ENCODE measurements at regions not wholly inside any gene's neighbourhood (a gene's known extent, or its start where the extent isn't known, plus 50 kb on each side); places are given as distances from the start of the nearest gene placed in this dataset.

GRCh38 chr2:111239107-111239506 lies 118.4 kb downstream of the BCL2L11 start:
- H3K4me3 Mint-ChIP-seq: no peak overlapping the region
- Histone ChIP-seq H3K4me1 (ENCODE audit: control insufficient read depth in 1 of 2, extremely low read depth in 1 of 2, insufficient read depth in 2 of 2, low read length in 2 of 2) (no peaks in the 10 kb centered on the region), H3K4me3 (ENCODE audit: control insufficient read depth in 1 of 2, extremely low read depth in 1 of 2, low read length in 1 of 2) (no peak overlapping the region), H3K27ac (ENCODE audit: low read length) (no peak overlapping the region), H3K36me3 (ENCODE audit: control insufficient read depth in 2 of 2, extremely low read depth in 1 of 2, insufficient read depth in 1 of 2, low read length in 1 of 2) (no peaks in the 10 kb centered on the region), H3K27me3 (replicated peaks in 1 of 2; ENCODE audit: control insufficient read depth in 2 of 2, extremely low read depth in 1 of 2, insufficient read depth in 2 of 2, low read length in 1 of 2) (peaks cover 0 to 4% of the 10 kb centered on the region in 2 experiments), H3K9me3 (no peaks in the 10 kb centered on the region)
- no peak overlapping the region for H3K27ac Mint-ChIP-seq
- WGBS (ENCODE audit: insufficient coverage): 77% methylated on average over 4 of the region's 4 CpGs
- no peaks in the 10 kb centered on the region for H3K9me3 Mint-ChIP-seq
- ATAC-seq (replicated peaks in 1 of 4) (no peak), DNase-seq (no peak)
- H3K4me1 Mint-ChIP-seq: no peaks in the 10 kb centered on the region
- POLR2A ChIA-PET: no interaction called here
- peaks cover 0 to 5% of the 10 kb centered on the region in 2 donors for H3K27me3 Mint-ChIP-seq
- CTCF ChIA-PET: no interaction called here
- H3K36me3 Mint-ChIP-seq: no peaks in the 10 kb centered on the region

DNA sequence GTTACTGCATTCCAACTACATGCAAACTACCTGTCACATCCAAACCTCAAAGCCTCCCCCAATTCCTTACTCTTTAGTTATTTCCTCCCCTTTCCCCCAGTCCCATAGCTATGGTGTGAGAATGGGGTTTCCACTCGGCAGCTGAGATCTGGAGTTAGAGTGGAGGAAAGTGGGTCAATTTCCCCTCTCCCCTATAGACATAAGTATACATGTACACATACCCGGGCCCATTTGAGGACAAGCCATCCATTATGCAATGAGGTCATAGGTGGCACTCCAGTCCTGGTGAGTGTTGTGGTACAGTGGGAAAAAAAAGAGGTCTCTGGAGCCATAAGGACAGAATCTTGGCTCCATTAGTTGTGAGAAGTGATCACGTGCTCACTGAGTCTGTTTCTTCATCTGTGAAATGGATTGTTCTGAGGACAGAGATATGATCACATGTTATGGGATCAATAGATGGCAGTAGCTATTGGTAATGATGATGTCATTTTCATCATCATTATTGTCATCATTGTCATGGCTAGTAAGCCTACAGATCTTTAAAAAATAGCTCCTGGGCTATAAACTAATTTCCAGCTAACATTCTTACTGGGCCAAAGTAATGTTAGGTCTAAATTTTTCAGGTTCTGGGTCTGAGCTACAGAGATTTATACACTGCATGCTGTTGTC lies 119.0 kb downstream of the BCL2L11 start:
- CTCF ChIA-PET: no interaction called here

DNA sequence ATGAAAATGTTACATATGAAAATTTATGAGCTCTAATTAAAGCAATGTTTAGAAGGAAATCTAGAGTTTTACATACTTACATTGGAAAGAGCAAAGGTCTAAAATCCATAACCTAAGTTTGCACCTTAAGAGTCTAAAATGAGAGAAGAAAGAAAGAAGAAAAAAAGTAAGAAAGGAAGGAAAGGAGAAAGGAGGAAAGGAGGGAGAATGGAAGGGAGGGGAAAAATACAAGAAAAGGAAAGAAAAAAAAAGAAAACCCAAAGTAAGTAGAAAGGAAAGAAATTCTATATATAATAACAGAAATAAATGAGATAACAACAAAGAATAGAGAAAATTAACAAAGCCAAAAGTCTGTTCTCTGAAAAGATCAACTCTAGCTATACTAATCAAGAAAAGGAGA lies 122.6 kb downstream of the BCL2L11 start:
- Histone ChIP-seq H3K27me3 (replicated peaks in 1 of 2; ENCODE audit: control insufficient read depth in 2 of 2, extremely low read depth in 1 of 2, insufficient read depth in 2 of 2, low read length in 1 of 2) (no peaks in the 10 kb centered on the region), H3K27ac (ENCODE audit: low read length) (no peak overlapping the region), H3K4me3 (ENCODE audit: control insufficient read depth in 1 of 2, extremely low read depth in 1 of 2, low read length in 1 of 2) (no peak overlapping the region), H3K36me3 (ENCODE audit: control insufficient read depth in 2 of 2, extremely low read depth in 1 of 2, insufficient read depth in 1 of 2, low read length in 1 of 2) (no peaks in the 10 kb centered on the region), H3K9me3 (no peaks in the 10 kb centered on the region), H3K4me1 (ENCODE audit: control insufficient read depth in 1 of 2, extremely low read depth in 1 of 2, insufficient read depth in 2 of 2, low read length in 2 of 2) (no peaks in the 10 kb centered on the region)
- no peaks in the 10 kb centered on the region for H3K9me3 Mint-ChIP-seq
- ATAC-seq (replicated peaks in 1 of 4) (no peak), DNase-seq (no peak)
- H3K27me3 Mint-ChIP-seq: no peaks in the 10 kb centered on the region
- H3K4me3 Mint-ChIP-seq: no peak overlapping the region
- H3K4me1 Mint-ChIP-seq: no peaks in the 10 kb centered on the region
- H3K27ac Mint-ChIP-seq: no peak overlapping the region
- ChIA-PET CTCF (no interaction called here), POLR2A (no interaction called here)
- H3K36me3 Mint-ChIP-seq: no peaks in the 10 kb centered on the region

More for the DNA sequence above, 119.0 kb downstream of the BCL2L11 start:
- no CpG with 5 or more reads among the region's 3 CpGs for WGBS (ENCODE audit: insufficient coverage)
- Histone ChIP-seq H3K27ac (ENCODE audit: low read length) (no peak overlapping the region), H3K4me1 (ENCODE audit: control insufficient read depth in 1 of 2, extremely low read depth in 1 of 2, insufficient read depth in 2 of 2, low read length in 2 of 2) (no peaks in the 10 kb centered on the region), H3K27me3 (replicated peaks in 1 of 2; ENCODE audit: control insufficient read depth in 2 of 2, extremely low read depth in 1 of 2, insufficient read depth in 2 of 2, low read length in 1 of 2) (peaks cover 0 to 4% of the 10 kb centered on the region in 2 experiments), H3K36me3 (ENCODE audit: control insufficient read depth in 2 of 2, extremely low read depth in 1 of 2, insufficient read depth in 1 of 2, low read length in 1 of 2) (no peaks in the 10 kb centered on the region), H3K9me3 (no peaks in the 10 kb centered on the region), H3K4me3 (ENCODE audit: control insufficient read depth in 1 of 2, extremely low read depth in 1 of 2, low read length in 1 of 2) (no peak overlapping the region)
- no peak overlapping the region for H3K4me3 Mint-ChIP-seq
- H3K27me3 Mint-ChIP-seq: peaks cover 0 to 5% of the 10 kb centered on the region in 2 donors
- H3K27ac Mint-ChIP-seq: no peak overlapping the region
- H3K36me3 Mint-ChIP-seq: no peaks in the 10 kb centered on the region
- DNase-seq (no peak), ATAC-seq (replicated peaks in 1 of 4) (no peak)
- POLR2A ChIA-PET: no interaction called here
- no peaks in the 10 kb centered on the region for H3K9me3 Mint-ChIP-seq
- no peaks in the 10 kb centered on the region for H3K4me1 Mint-ChIP-seq

DNA sequence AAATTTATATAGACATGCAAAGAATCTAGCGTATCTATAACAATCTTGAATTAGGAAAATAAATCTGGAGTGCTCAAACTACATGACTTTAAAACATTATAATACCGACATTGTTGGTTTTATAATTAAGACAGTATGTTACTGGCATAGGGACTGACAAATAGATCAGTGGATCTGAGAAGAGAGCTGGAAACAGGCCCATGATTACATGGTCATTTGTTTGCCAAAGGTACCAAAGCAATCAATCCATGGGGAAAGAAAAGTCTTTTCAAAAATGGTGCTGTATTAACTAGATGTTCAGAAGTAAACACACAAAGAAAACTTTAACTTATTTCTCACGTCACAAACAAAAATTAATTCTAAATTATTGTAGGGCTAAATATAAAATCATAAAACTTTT lies 124.2 kb downstream of the BCL2L11 start:
- Mint-ChIP-seq H3K27me3 (no peaks in the 10 kb centered on the region), H3K27ac (no peak overlapping the region), H3K9me3 (no peaks in the 10 kb centered on the region), H3K36me3 (no peaks in the 10 kb centered on the region), H3K4me3 (no peak overlapping the region), H3K4me1 (no peaks in the 10 kb centered on the region)
- ATAC-seq (replicated peaks in 1 of 4) (no peak), DNase-seq (no peak)
- no peaks in the 10 kb centered on the region for H3K4me1 ChIP-seq (ENCODE audit: control insufficient read depth in 1 of 2, extremely low read depth in 1 of 2, insufficient read depth in 2 of 2, low read length in 2 of 2)
- WGBS (ENCODE audit: insufficient coverage): no CpG with 5 or more reads among the region's 3 CpGs
- H3K27ac ChIP-seq (ENCODE audit: low read length): no peak overlapping the region
- H3K9me3 ChIP-seq: no peaks in the 10 kb centered on the region
- ChIA-PET POLR2A (no interaction called here), CTCF (no interaction called here)
- H3K27me3 ChIP-seq (replicated peaks in 1 of 2; ENCODE audit: control insufficient read depth in 2 of 2, extremely low read depth in 1 of 2, insufficient read depth in 2 of 2, low read length in 1 of 2): no peaks in the 10 kb centered on the region
- no peak overlapping the region for H3K4me3 ChIP-seq (ENCODE audit: control insufficient read depth in 1 of 2, extremely low read depth in 1 of 2, low read length in 1 of 2)
- H3K36me3 ChIP-seq (ENCODE audit: control insufficient read depth in 2 of 2, extremely low read depth in 1 of 2, insufficient read depth in 1 of 2, low read length in 1 of 2): no peaks in the 10 kb centered on the region

DNA sequence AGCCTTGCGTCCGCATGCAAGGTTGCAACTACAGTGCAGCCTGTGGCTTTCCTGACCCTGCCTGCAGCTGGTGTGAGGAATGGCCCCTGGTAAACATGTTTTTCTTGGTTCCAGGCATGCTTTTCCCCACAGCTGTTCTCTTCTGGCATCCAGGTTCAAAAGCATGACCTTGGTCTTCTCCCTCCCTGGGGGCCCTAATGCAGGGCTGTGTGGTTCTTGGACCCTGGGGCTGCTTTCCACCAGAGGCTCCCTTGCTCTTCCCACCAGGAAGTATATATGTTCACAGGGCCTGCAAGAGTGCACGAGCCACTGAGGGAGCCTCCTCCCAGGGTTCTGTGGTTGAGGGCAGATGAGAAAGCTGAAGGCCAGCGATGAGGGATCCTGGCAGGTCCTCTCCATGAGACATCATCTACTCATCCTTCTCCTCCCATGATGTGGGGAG lies 125.9 kb downstream of the BCL2L11 start:
- H3K27me3 Mint-ChIP-seq: no peaks in the 10 kb centered on the region
- no peaks in the 10 kb centered on the region for H3K36me3 ChIP-seq (ENCODE audit: control insufficient read depth in 2 of 2, extremely low read depth in 1 of 2, insufficient read depth in 1 of 2, low read length in 1 of 2)
- CTCF ChIA-PET: no interaction called here
- 89% methylated on average over 2 of the region's 4 CpGs for WGBS (ENCODE audit: insufficient coverage)
- POLR2A ChIA-PET: no interaction called here
- H3K27me3 ChIP-seq (replicated peaks in 1 of 2; ENCODE audit: control insufficient read depth in 2 of 2, extremely low read depth in 1 of 2, insufficient read depth in 2 of 2, low read length in 1 of 2): no peaks in the 10 kb centered on the region
- ATAC-seq (replicated peaks in 1 of 4) (no peak), DNase-seq (no peak)
- H3K4me1 ChIP-seq (ENCODE audit: control insufficient read depth in 1 of 2, extremely low read depth in 1 of 2, insufficient read depth in 2 of 2, low read length in 2 of 2): no peaks in the 10 kb centered on the region
- no peaks in the 10 kb centered on the region for H3K4me1 Mint-ChIP-seq
- no peaks in the 10 kb centered on the region for H3K9me3 ChIP-seq
- no peak overlapping the region for H3K27ac Mint-ChIP-seq
- H3K36me3 Mint-ChIP-seq: no peaks in the 10 kb centered on the region
- H3K9me3 Mint-ChIP-seq: peaks cover 0 to 4% (median 0%) of the 10 kb centered on the region in 3 donors
- H3K4me3 ChIP-seq (ENCODE audit: control insufficient read depth in 1 of 2, extremely low read depth in 1 of 2, low read length in 1 of 2): no peak overlapping the region
- no peak overlapping the region for H3K4me3 Mint-ChIP-seq
- no peak overlapping the region for H3K27ac ChIP-seq (ENCODE audit: low read length)

GRCh38 chr2:111247491-111247890 lies 126.8 kb downstream of the BCL2L11 start:
- peaks cover 0 to 5% (median 0%) of the 10 kb centered on the region in 3 donors for H3K9me3 Mint-ChIP-seq
- no peak overlapping the region for H3K27ac ChIP-seq (ENCODE audit: low read length)
- H3K9me3 ChIP-seq: no peaks in the 10 kb centered on the region
- no peaks in the 10 kb centered on the region for H3K27me3 Mint-ChIP-seq
- ATAC-seq (replicated peaks in 1 of 4): no peak
- H3K4me1 ChIP-seq (ENCODE audit: control insufficient read depth in 1 of 2, extremely low read depth in 1 of 2, insufficient read depth in 2 of 2, low read length in 2 of 2): no peaks in the 10 kb centered on the region
- no peak overlapping the region for H3K27ac Mint-ChIP-seq
- no peak for DNase-seq
- 76% methylated on average over 2 of the region's 2 CpGs for WGBS (ENCODE audit: insufficient coverage)
- ChIA-PET CTCF (no interaction called here), POLR2A (interaction anchor here in 1 of 2 donors (0.6 kb wide), 1 partner anchor 342 kb away, joined by 8 read pairs; no protein-coding TSS in a partner anchor)
- H3K36me3 Mint-ChIP-seq: no peaks in the 10 kb centered on the region
- no peaks in the 10 kb centered on the region for H3K27me3 ChIP-seq (replicated peaks in 1 of 2; ENCODE audit: control insufficient read depth in 2 of 2, extremely low read depth in 1 of 2, insufficient read depth in 2 of 2, low read length in 1 of 2)
- no peaks in the 10 kb centered on the region for H3K4me1 Mint-ChIP-seq
- no peak overlapping the region for H3K4me3 ChIP-seq (ENCODE audit: control insufficient read depth in 1 of 2, extremely low read depth in 1 of 2, low read length in 1 of 2)
- H3K36me3 ChIP-seq (ENCODE audit: control insufficient read depth in 2 of 2, extremely low read depth in 1 of 2, insufficient read depth in 1 of 2, low read length in 1 of 2): no peaks in the 10 kb centered on the region
- no peak overlapping the region for H3K4me3 Mint-ChIP-seq

DNA sequence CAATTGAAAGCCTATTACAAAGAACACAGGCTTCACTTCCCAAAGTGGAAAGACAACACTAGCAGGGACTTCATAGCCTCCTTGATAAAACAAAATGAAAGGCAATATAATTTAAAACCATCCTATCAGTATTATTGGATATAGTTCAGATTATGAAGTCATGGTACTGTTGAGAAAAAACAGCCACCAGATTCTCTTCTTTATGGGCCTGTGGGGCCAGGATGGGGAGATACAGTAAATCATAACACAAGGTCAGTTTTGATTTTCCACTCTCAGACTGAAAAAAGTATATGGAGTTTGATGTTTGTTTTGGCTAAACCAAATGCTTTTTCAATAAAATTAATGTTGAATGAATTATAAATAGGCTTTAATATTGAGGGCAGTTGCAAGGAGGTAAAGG lies 129.1 kb downstream of the BCL2L11 start:
- Mint-ChIP-seq H3K4me3 (no peak overlapping the region), H3K27me3 (no peaks in the 10 kb centered on the region), H3K4me1 (no peaks in the 10 kb centered on the region), H3K27ac (no peak overlapping the region), H3K9me3 (peaks cover 0 to 8% (median 0%) of the 10 kb centered on the region in 3 donors), H3K36me3 (no peaks in the 10 kb centered on the region)
- no peak for DNase-seq
- H3K9me3 ChIP-seq: no peaks in the 10 kb centered on the region
- no peaks in the 10 kb centered on the region for H3K36me3 ChIP-seq (ENCODE audit: control insufficient read depth in 2 of 2, extremely low read depth in 1 of 2, insufficient read depth in 1 of 2, low read length in 1 of 2)
- H3K4me3 ChIP-seq (ENCODE audit: control insufficient read depth in 1 of 2, extremely low read depth in 1 of 2, low read length in 1 of 2): no peak overlapping the region
- no peak overlapping the region for H3K27ac ChIP-seq (ENCODE audit: low read length)
- ChIA-PET CTCF (no interaction called here), POLR2A (no interaction called here)
- H3K27me3 ChIP-seq (replicated peaks in 1 of 2; ENCODE audit: control insufficient read depth in 2 of 2, extremely low read depth in 1 of 2, insufficient read depth in 2 of 2, low read length in 1 of 2): no peaks in the 10 kb centered on the region
- ATAC-seq (replicated peaks in 1 of 4): no peak
- H3K4me1 ChIP-seq (ENCODE audit: control insufficient read depth in 1 of 2, extremely low read depth in 1 of 2, insufficient read depth in 2 of 2, low read length in 2 of 2): no peaks in the 10 kb centered on the region

Measured in T-cell (primary cell).